Suprapubic skin (tissue), 4 donors: ENCODE measurements at regions not wholly inside any gene's neighbourhood (a gene's known extent, or its start where the extent isn't known, plus 50 kb on each side); places are given as distances from the start of the nearest gene placed in this dataset.

Source experiments
- DNase-seq, 2 donors: peaks; one replicate each; pipeline ENCODE4 v3.0.0-alpha.2; 2019; ENCODE audit warnings: low spot score in 2 of 2
- H3K27ac ChIP-seq: fragments of 200-600 bp; sonication (generic); one replicate; pipeline ENCODE4 v1.5.1; 2019
- H3K27me3 ChIP-seq: fragments of 200-600 bp; sonication (generic); one replicate; pipeline ENCODE4 v1.5.1; 2019
- H3K36me3 ChIP-seq: fragments of 200-600 bp; sonication (generic); one replicate; pipeline ENCODE4 v1.5.1; 2019
- H3K4me1 ChIP-seq: fragments of 200-600 bp; sonication (generic); one replicate; pipeline ENCODE4 v1.5.1; 2019
- H3K4me3 ChIP-seq: fragments of 200-600 bp; sonication (generic); one replicate; pipeline ENCODE4 v1.5.1; 2019; ENCODE audit warnings: mild to moderate bottlenecking
- H3K9me3 ChIP-seq: fragments of 200-600 bp; sonication (generic); one replicate; pipeline ENCODE4 v1.5.1; 2019
- EP300 ChIP-seq: sonication (generic); formaldehyde crosslinking; IDR thresholded peaks from one replicate; pipeline ENCODE4 v1.6.1; 2017; ENCODE audit warnings: antibody characterized with exemption
- POLR2A ChIP-seq, 2 donors: fragments of 450-650 bp; IDR thresholded peaks; one replicate each; pipeline ENCODE4 v1.6.1; 2017; ENCODE audit warnings: antibody characterized with exemption in 2 of 2, mild to moderate bottlenecking in 2 of 2, moderate library complexity in 2 of 2
- POLR2AphosphoS5 ChIP-seq, 3 donors: sonication (generic); formaldehyde crosslinking; IDR thresholded peaks; one replicate each; pipeline ENCODE4 v1.6.1; 2017; ENCODE audit warnings: antibody characterized with exemption in 3 of 3
- WGBS: methylation state at CpG from one replicate; pipeline ENCODE4 v1.1.5; 2018; 5-methylcytosine and 5-hydroxymethylcytosine counted together
- TF ChIP-seq, protein P1 (sequence below), 2 donors: fragments of 200-600 bp in 1 of 2; fragments of 450-650 bp in 1 of 2; sonication (generic) in 1 of 2; IDR thresholded peaks; one replicate each; pipeline ENCODE4 v1.5.1; 2016 to 2019; ENCODE audit warnings: antibody characterized with exemption in 2 of 2, mild to moderate bottlenecking in 1 of 2, moderate library complexity in 1 of 2

DNA sequence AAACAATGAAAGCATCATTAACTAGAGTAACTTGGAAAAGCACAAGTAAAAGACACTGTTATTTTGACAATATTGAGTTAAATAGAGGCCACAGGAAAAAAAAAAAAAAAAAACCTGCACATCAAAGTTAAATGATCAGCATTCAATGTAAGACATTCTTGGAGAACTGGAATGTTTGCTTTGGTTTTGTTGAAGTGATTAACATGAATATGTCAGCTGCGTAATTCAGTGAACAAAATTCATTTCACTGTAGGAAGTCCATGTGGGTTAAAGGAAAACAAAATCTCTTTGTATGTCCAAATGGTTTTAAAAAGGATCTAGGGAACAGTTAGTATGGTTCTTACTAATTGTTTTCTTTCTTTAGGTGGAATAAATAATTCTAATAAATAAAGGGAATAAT is 252.8 kb upstream of the CNTN6 start:
- TF ChIP-seq, protein P1, sequence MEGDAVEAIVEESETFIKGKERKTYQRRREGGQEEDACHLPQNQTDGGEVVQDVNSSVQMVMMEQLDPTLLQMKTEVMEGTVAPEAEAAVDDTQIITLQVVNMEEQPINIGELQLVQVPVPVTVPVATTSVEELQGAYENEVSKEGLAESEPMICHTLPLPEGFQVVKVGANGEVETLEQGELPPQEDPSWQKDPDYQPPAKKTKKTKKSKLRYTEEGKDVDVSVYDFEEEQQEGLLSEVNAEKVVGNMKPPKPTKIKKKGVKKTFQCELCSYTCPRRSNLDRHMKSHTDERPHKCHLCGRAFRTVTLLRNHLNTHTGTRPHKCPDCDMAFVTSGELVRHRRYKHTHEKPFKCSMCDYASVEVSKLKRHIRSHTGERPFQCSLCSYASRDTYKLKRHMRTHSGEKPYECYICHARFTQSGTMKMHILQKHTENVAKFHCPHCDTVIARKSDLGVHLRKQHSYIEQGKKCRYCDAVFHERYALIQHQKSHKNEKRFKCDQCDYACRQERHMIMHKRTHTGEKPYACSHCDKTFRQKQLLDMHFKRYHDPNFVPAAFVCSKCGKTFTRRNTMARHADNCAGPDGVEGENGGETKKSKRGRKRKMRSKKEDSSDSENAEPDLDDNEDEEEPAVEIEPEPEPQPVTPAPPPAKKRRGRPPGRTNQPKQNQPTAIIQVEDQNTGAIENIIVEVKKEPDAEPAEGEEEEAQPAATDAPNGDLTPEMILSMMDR (IDR thresholded peaks at IDR 0.05) = no peak
- TF ChIP-seq POLR2AphosphoS5 (IDR thresholded peaks at IDR 0.05) (no peak), POLR2A (IDR thresholded peaks at IDR 0.05) (no peak), EP300 (no peak)
- H3K27me3 ChIP-seq = no peaks in the 10 kb centered on the region
- no peaks in the 10 kb centered on the region for H3K36me3 ChIP-seq
- no peak for DNase-seq
- no peak overlapping the region for H3K4me3 ChIP-seq
- H3K27ac ChIP-seq = no peak overlapping the region
- no peaks in the 10 kb centered on the region for H3K9me3 ChIP-seq
- no peaks in the 10 kb centered on the region for H3K4me1 ChIP-seq
- WGBS = 35% methylated on average over 1 of the region's 1 CpG

DNA sequence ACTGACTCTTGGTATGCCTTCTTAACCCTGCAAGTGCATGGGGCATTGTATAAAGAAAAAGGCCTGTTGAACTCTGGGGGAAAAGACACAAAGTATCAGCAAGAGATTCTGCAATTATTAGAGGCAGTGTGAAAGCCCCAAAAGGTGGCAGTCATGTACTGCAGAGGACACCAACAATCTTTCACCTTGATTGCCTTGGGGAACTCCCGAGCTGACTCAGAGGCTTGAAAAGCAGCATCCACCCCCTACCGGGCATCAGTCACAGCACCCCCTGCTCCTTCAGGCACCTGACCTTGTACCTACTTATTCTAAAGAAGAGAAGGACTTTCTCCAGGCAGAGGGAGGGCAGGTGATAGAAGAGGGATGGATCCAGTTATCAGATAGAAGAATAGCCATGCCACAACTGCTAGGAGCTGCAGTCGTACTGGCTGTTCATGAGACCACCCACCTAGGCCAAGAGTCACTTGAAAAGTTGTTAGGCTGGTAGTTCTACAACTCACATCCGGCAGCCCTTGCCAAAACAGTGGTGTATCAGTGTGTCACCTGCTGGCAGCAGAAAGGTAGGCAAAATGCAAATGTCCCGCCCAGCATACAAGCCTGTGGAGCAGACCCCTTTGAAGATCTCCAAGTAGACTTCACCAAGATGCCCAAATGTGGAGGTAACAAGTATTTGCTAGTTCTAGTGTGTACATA is 241.6 kb upstream of the CNTN6 start:
- no peaks in the 10 kb centered on the region for H3K27me3 ChIP-seq
- no peak for TF ChIP-seq POLR2AphosphoS5 (IDR thresholded peaks at IDR 0.05)
- no peak for TF ChIP-seq EP300
- TF ChIP-seq, protein P1 (IDR thresholded peaks at IDR 0.05) = no peak
- TF ChIP-seq POLR2A (IDR thresholded peaks at IDR 0.05) = no peak
- WGBS = 57% methylated on average over 5 of the region's 5 CpGs
- no peaks in the 10 kb centered on the region for H3K9me3 ChIP-seq
- DNase-seq = no peak
- no peaks in the 10 kb centered on the region for H3K4me1 ChIP-seq
- no peak overlapping the region for H3K4me3 ChIP-seq
- H3K27ac ChIP-seq = no peak overlapping the region
- no peaks in the 10 kb centered on the region for H3K36me3 ChIP-seq

GRCh38 chr3:852033-852432 is 240.8 kb upstream of the CNTN6 start:
- no peaks in the 10 kb centered on the region for H3K9me3 ChIP-seq
- no peaks in the 10 kb centered on the region for H3K4me1 ChIP-seq
- no peak for DNase-seq
- no peak overlapping the region for H3K4me3 ChIP-seq
- no peak for TF ChIP-seq EP300
- TF ChIP-seq, protein P1 (IDR thresholded peaks at IDR 0.05) = no peak
- no peak for TF ChIP-seq POLR2A (IDR thresholded peaks at IDR 0.05)
- TF ChIP-seq POLR2AphosphoS5 (IDR thresholded peaks at IDR 0.05) = no peak
- H3K36me3 ChIP-seq = no peaks in the 10 kb centered on the region
- no peak overlapping the region for H3K27ac ChIP-seq
- no peaks in the 10 kb centered on the region for H3K27me3 ChIP-seq
- 86% methylated on average over 4 of the region's 4 CpGs for WGBS

GRCh38 chr3:853489-853888 is 239.3 kb upstream of the CNTN6 start:
- no peak overlapping the region for H3K4me3 ChIP-seq
- no peak for DNase-seq
- H3K27me3 ChIP-seq = no peaks in the 10 kb centered on the region
- H3K9me3 ChIP-seq = no peaks in the 10 kb centered on the region
- H3K4me1 ChIP-seq = no peaks in the 10 kb centered on the region
- WGBS = 80% methylated on average over 5 of the region's 5 CpGs
- H3K36me3 ChIP-seq = no peaks in the 10 kb centered on the region
- TF ChIP-seq POLR2A (IDR thresholded peaks at IDR 0.05) (no peak), POLR2AphosphoS5 (IDR thresholded peaks at IDR 0.05) (no peak), EP300 (no peak)
- TF ChIP-seq, protein P1 (IDR thresholded peaks at IDR 0.05) = no peak
- H3K27ac ChIP-seq = no peak overlapping the region

DNA sequence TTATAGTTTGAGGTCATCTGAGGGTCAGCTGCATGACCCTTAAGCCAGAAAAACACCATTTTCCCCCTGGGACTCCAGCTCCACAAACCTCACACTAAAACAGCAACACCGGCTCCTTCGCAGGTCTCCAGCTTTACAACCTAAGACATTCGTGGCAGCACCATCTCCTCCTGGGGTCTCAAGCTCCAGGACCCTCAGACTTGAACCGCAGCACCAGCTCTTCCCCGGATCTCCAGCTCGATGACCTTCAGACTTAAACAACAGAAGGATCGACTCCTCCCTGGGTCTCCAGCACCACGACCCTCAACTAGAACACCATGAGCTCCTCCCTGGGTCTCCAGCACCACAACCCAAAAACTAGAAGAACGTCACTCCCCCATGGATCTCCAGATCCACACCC is 233.7 kb upstream of the CNTN6 start:
- no peak overlapping the region for H3K4me3 ChIP-seq
- H3K4me1 ChIP-seq = no peaks in the 10 kb centered on the region
- H3K27ac ChIP-seq = no peak overlapping the region
- TF ChIP-seq POLR2AphosphoS5 (IDR thresholded peaks at IDR 0.05) (no peak), EP300 (no peak), POLR2A (IDR thresholded peaks at IDR 0.05) (no peak)
- TF ChIP-seq, protein P1 (IDR thresholded peaks at IDR 0.05) = no peak
- WGBS = 91% methylated on average over 9 of the region's 9 CpGs
- H3K27me3 ChIP-seq = no peaks in the 10 kb centered on the region
- DNase-seq = no peak
- H3K36me3 ChIP-seq = no peaks in the 10 kb centered on the region
- no peaks in the 10 kb centered on the region for H3K9me3 ChIP-seq
